NCI-H1092 treated with DMSO at 0.1 percent for 48 hours (cell line): ENCODE measurements at regions not wholly inside any gene's neighbourhood (a gene's known extent, or its start where the extent isn't known, plus 50 kb on each side); places are given as distances from the start of the nearest gene placed in this dataset.
"Not testable (repeated sequence)": the region's sequence is repeated elsewhere in the genome, so short reads cannot be mapped to it uniquely, and the experiment has no call there.

Experiments used
- DNase-seq: peaks from one replicate; lab custom pipeline; 2025; lab: John Stamatoyannopoulos, UW

- DNase-seq = no peak
Observed at GRCh38 chr11:13782390-13783075, 114.1 kb downstream of the FAR1 start.

- DNase-seq = no peak
Observed at GRCh38 chr11:13784441-13784840, 116.0 kb downstream of the FAR1 start.

GRCh38 chr11:13784855-13785254, 116.4 kb downstream of the FAR1 start:
- DNase-seq = peak; percentile 17

- no peak for DNase-seq
Observed at GRCh38 chr11:13786688-13787087, 118.2 kb downstream of the FAR1 start.

- DNase-seq = not testable (repeated sequence)
Observed at GRCh38 chr11:13797616-13798015, 129.1 kb downstream of the FAR1 start.

- DNase-seq = no peak
Observed at GRCh38 chr11:13800901-13801300, 132.4 kb downstream of the FAR1 start.

GRCh38 chr11:13818325-13818724, 144.2 kb upstream of the SPON1 start:
- no peak for DNase-seq

- no peak for DNase-seq
Observed at GRCh38 chr11:13826505-13827278, 135.8 kb upstream of the SPON1 start.

- peak; percentile 92 for DNase-seq
Observed at GRCh38 chr11:13831696-13832095, 130.8 kb upstream of the SPON1 start.

- DNase-seq = no peak
Observed at GRCh38 chr11:13834463-13834862, 128.1 kb upstream of the SPON1 start.

- DNase-seq = no peak
Observed at GRCh38 chr11:13836666-13837065, 125.9 kb upstream of the SPON1 start.

- no peak for DNase-seq
Observed at GRCh38 chr11:13837286-13837685, 125.2 kb upstream of the SPON1 start.

- no peak for DNase-seq
Observed at GRCh38 chr11:13841393-13841792, 121.1 kb upstream of the SPON1 start.

GRCh38 chr11:13848031-13848430, 114.5 kb upstream of the SPON1 start:
- DNase-seq = no peak

GRCh38 chr11:13850231-13851005, 112.1 kb upstream of the SPON1 start:
- no peak for DNase-seq

- no peak for DNase-seq
Observed at GRCh38 chr11:13851691-13852090, 110.8 kb upstream of the SPON1 start.

- no peak for DNase-seq
Observed at GRCh38 chr11:13852481-13852880, 110.0 kb upstream of the SPON1 start.

GRCh38 chr11:13857828-13858227, 104.7 kb upstream of the SPON1 start:
- no peak for DNase-seq

GRCh38 chr11:13859892-13860291, 102.6 kb upstream of the SPON1 start:
- DNase-seq = no peak

GRCh38 chr11:13861411-13861810, 101.1 kb upstream of the SPON1 start:
- no peak for DNase-seq

GRCh38 chr11:13862845-13863392, 99.6 kb upstream of the SPON1 start:
- no peak for DNase-seq

- DNase-seq = no peak
Observed at GRCh38 chr11:13868710-13869397, 93.7 kb upstream of the SPON1 start.
